Stimulated activated CD4-positive, alpha-beta T cell treated with anti-CD3 and anti-CD28 coated beads, Interleukin-2, amount 100 ng/mL, for 24 hours (primary cell): ENCODE measurements at regions not wholly inside any gene's neighbourhood (a gene's known extent, or its start where the extent isn't known, plus 50 kb on each side); places are given as distances from the start of the nearest gene placed in this dataset.

Experiments used
- DNase-seq, 2 donors: peaks; one replicate each; pipeline ENCODE4 v3.0.0-alpha.2; 2020

- DNase-seq, result no peak
Observed at GRCh38 chr4:155546451-155546850, 120.2 kb upstream of the GUCY1A1 start.

DNA sequence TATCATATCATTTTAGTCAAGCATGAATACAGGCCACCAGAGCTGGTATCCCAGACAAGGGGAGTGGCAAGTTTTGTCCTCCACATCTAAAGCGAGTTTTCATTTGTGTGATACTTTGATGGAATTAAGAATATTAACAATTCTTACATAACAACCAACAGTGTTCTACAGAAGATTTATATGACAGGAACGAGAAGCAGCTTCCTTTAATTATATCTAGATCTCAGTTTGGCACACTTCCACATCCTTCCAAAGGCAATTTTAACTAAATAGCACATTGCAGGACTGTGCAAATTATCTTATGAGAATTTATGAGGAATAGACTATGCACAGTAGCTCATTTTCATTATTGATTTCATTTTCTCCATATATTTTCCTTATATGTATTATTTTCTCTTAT lies 121.2 kb upstream of the GUCY1A1 start:
- DNase-seq, result no peak

- no peak for DNase-seq
Observed at GRCh38 chr4:155544547-155544946, 122.1 kb upstream of the GUCY1A1 start.

GRCh38 chr4:155543126-155543765 lies 123.4 kb upstream of the GUCY1A1 start:
- DNase-seq, result no peak

DNA sequence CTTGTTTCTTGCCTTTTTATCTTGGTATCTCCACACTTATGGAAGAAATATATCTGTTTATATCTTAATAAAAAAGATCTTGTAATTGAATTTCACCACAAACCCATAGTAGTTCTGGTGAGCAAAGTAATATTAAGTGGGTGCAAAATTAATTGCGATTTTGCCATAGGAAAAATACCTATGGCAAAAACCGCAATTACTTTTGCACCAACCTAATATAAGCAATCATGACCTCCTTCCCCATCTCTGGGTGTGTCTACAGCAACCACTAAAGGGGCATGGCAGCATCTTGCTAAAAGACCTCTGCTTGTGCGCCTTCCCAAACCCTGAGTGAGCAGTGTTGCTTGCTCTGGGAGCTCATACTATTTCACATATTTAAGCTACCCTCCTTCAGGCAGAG lies 124.2 kb upstream of the GUCY1A1 start:
- no peak for DNase-seq

GRCh38 chr4:155541716-155542115 lies 124.9 kb upstream of the GUCY1A1 start:
- DNase-seq, result no peak

DNA sequence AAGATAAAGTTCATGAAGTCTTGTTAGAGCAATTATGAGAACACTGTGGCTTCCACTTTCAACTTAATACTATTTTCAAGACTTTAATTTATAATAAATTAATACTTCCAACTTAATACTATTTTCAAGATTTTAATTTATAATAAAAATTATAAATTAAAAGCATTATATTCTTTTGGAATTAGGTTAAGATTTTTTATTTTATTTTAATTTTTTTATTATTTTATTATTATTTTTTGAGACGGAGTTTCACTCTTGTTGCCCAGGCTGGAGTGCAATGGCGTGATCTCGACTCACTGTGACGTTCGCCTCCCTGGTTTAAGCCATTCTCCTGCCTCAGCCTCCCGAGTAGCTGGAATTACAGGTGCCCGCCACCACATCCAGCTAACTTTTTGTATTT lies 126.0 kb upstream of the GUCY1A1 start:
- DNase-seq, result no peak

DNA sequence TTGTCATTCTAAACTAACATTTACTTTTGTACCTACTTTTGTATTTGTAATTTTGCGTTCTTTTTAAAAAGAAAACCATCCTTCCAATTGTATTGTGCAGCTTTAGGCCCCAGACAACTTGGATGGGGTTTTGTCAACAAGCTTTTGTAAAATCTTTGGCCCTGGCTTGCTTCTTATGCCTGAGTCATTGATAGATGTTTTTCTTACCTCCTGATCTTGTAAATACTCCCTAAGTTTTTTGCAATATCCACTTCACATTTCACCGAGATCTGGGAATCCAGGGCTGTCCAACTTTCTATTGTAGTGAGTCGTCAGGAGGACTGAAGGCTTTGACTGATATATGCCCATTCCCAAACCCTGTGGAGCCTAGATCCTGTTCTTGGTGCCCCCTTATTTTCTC lies 126.9 kb upstream of the GUCY1A1 start:
- DNase-seq, result no peak

- DNase-seq, result no peak
Observed at GRCh38 chr4:155535802-155536454, 130.7 kb upstream of the GUCY1A1 start.

- no peak for DNase-seq
Observed at GRCh38 chr4:155532373-155533085, 134.1 kb upstream of the GUCY1A1 start.

DNA sequence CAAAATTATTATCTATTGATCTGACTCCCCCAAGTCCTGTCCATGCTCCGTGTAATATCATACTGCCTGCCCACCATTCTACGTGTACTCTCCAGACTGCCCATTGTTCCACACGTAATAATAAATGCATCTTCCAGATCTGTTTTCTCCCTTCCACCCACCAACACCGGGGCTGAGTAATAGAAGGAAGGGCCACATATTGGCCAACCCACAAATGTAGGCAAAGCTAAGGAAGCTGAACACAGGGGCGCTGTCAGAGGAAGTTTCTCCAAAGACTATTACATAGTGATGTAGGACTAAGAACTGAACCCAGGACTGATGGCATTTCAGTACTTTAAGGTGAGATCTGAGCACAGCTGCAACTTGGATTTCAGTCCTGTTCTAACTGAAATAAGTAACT lies 135.8 kb upstream of the GUCY1A1 start:
- no peak for DNase-seq

DNA sequence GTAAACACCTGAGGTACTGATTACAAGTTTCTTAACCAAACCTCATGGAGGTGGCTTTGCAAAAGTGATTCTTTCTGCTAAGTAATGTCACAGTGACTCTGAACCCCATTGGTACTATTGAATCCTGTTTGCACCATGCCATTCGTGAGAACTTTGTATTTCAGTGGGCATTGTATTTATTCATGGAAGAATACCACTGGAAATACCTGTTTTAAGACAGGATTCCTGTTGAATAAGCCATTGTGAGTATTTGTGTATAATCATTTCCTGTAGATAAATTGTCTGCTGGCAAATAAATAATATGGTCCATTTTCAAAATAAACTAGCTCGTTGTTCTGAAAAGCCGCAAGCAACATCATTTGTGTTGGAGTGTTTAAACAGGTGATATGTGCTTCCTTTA lies 136.4 kb upstream of the GUCY1A1 start:
- no peak for DNase-seq

DNA sequence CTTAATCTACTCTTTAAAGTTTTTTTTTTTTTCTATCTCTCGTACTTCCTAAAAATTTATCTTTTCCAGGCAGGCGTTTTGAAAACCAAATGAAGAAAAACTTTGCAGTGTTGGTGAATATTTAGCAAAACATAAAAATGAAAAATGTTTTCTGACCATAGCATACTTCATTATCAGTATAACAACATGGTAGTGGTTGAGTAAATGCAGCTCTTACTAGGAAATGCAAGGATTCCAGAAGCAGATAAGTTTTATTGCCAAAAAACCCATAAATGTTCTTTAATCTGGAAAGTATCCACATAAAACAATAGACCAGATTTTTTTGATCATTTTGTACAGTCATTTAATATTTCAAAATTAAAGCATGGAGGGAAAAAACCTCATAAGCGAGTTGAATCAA lies 136.9 kb upstream of the GUCY1A1 start:
- no peak for DNase-seq

DNA sequence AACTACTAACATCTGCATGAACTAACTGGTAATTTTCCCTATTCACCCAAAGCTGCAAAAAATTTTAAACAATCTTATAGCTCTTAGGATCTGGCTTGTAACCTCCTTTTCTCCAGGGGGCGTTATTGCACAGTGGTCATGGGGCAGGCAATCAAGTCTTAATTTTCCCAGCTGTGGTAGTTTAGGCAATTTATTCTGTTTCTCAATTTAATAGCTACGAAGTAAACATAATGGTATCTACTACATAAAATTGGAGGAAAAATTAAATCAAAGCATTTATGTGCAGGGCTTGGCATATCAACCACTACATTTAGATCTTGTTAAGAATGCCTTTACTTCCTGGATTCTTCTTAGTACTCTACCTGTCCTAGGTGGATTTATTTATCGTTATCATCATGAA lies 137.4 kb upstream of the GUCY1A1 start:
- no peak for DNase-seq

DNA sequence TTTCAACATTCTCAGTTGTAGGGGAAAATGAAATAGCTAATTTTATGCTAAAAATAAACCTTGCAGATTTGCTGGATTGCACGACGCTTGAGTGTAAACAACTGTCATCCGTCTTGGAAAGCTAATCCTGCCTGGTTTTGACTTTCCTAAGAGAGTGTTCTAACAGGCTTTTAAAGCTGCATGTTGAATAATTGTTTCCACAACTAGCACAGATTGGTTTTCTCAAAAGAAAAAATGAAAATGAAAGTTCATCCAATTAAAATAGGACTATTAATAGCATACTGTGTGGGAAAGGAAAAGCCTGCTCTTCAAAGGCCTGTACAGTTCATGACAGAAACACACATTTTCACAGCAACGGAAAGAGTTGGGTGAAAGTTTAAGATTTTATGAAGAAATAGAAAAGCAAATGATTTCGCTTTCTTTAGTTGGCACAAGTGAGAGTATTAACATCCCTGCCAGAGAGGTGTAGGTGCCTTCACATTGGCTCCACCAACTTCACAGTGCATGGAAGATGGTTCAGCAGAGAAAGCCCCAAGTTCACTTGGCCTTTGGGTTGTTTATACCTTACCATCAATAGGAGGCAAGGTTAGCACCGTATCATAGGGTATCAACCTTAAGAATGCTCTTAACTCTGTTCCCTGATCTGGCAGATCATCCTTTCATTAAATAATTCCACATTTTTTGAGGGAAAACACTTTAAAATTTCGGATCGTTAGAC lies 140.0 kb upstream of the GUCY1A1 start:
- no peak for DNase-seq

DNA sequence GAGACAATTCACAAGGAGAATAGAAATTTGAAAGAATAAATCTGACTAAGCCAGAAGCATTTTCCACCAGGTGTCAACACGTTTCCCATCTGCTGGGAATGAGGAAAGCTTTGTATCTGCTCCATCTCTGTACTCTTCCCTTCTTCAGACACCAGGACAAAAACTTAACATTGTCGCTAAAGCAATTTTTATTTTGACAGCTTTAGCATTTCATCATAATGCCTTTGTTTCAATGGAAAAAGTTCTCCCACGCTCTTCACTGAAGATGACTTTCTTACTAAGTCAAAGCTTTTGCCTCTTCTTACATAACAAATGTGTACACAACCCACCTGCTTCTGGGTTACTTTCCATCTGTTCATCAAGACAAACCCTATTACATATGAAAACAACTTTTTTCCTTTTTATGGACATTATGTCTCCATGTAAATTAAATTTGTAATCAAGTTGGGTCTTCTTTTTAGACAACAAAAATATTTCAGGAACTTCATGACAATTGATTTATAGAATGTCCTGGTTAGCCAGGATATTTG lies 141.7 kb upstream of the GUCY1A1 start:
- no peak for DNase-seq

GRCh38 chr4:155523358-155523757 lies 143.3 kb upstream of the GUCY1A1 start:
- DNase-seq, result no peak

- DNase-seq, result no peak
Observed at GRCh38 chr4:155522201-155522600, 144.4 kb upstream of the GUCY1A1 start.

- no peak for DNase-seq
Observed at GRCh38 chr4:155521382-155521781, 144.6 kb upstream of the MAP9 start.

GRCh38 chr4:155515444-155516075 lies 138.8 kb upstream of the MAP9 start:
- no peak for DNase-seq

GRCh38 chr4:155514628-155515027 lies 137.9 kb upstream of the MAP9 start:
- no peak for DNase-seq

DNA sequence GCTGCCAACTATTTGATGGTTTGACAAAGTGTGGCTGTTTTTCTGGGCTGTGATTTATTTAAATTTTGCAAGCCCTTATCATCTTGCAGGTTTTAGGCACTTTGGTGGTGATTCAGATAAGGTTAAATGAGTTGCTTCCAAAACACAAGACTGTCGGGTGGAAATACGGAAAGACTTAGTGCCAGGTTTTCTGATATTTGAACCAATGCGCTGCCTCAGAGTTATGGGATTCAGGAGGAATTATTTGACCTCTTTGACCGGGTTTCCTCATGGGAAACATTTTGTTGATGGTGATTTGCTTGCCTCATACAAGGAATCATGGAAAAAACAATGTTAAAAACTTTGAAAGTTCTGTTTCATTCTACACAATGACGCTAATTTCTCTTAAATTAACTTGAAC lies 136.1 kb upstream of the MAP9 start:
- DNase-seq, result no peak

DNA sequence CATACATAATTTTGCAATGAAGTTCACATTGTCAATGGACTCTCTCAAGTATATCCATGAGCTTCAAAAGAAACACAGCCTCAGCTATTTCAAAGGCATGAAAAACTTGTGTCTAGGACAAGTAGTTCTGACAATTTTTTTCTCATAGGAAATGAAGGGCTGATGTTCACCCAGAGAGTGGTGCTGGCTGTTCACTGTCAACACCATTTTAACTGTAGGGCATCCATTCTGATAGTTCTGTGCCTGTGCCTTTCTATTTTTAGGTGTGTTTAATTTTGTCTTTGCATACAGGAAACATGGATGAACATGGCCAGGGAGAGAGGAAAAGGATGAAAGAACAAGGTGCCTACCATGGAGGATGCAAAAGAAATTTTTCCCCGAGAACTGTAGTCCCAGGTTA lies 135.3 kb upstream of the MAP9 start:
- no peak for DNase-seq
